ENCODE measurements at regions not wholly inside any gene's neighbourhood (a gene's known extent, or its start where the extent isn't known, plus 50 kb on each side); places are given as distances from the start of the nearest gene placed in this dataset.

GRCh38 chr3:130243808-130244207, 101.7 kb upstream of the COL6A5 start:
- Histone ChIP-seq H3K9ac (no peak overlapping the region), H3K9me3 (no peaks in the 10 kb centered on the region), H3K36me3 (replicated peaks in 1 of 2; ENCODE audit: control insufficient read depth in 1 of 2, insufficient read depth in 2 of 2, low read length in 1 of 2) (no peaks in the 10 kb centered on the region), H3K27ac (ENCODE audit: low read depth in 2 of 2, low read length in 1 of 2) (no peak overlapping the region), H4K20me1 (ENCODE audit: insufficient read depth) (no peaks in the 10 kb centered on the region), H3K4me2 (no peak overlapping the region), H2AFZ (ENCODE audit: low read depth) (no peak overlapping the region), H3K4me1 (ENCODE audit: control insufficient read depth in 1 of 2, insufficient read depth in 2 of 2, low read depth in 1 of 2, low read length in 1 of 2) (no peaks in the 10 kb centered on the region), H3K79me2 (ENCODE audit: insufficient read depth) (no peaks in the 10 kb centered on the region), H3K9me2 (no peaks in the 10 kb centered on the region), H3K4me3 (ENCODE audit: low read depth in 2 of 2, low read length in 1 of 2) (no peak overlapping the region), H3K27me3 (ENCODE audit: insufficient read depth) (no peaks in the 10 kb centered on the region), H3F3A (replicated peaks; ENCODE audit: insufficient read depth) (no peaks in the 10 kb centered on the region)
- DNase-seq, result no peak
- CTCF ChIA-PET, result interaction anchor here (2.1 kb wide), 1 partner anchor 301 kb away, joined by 7 read pairs; no protein-coding TSS in a partner anchor
- no peak for TF ChIP-seq SIN3A (IDR thresholded peaks at IDR 0.05; ENCODE audit: borderline replicate concordance, low read depth, low read length)
- no peak for TF ChIP-seq MXI1 (IDR thresholded peaks at IDR 0.05; ENCODE audit: low read depth, low read length)
- TF ChIP-seq RAD21 (IDR thresholded peaks at IDR 0.05; ENCODE audit: low read length), result no peak
- no peak for TF ChIP-seq GATA2 (CRISPR knock-in tag; IDR thresholded peaks at IDR 0.05)
- no peak for TF ChIP-seq MAX (IDR thresholded peaks at IDR 0.05; ENCODE audit: low read depth)
- TF ChIP-seq RXRA (IDR thresholded peaks at IDR 0.05; ENCODE audit: borderline replicate concordance, low read depth), result no peak
- TF ChIP-seq ELF1 (IDR thresholded peaks at IDR 0.05), result no peak
- TF ChIP-seq CHD2 (IDR thresholded peaks at IDR 0.05; ENCODE audit: low read length, partially characterized antibody), result no peak
- no peak for TF ChIP-seq FOXJ3 (CRISPR knock-in tag; IDR thresholded peaks at IDR 0.05)
- POLR2A ChIA-PET, result no interaction called here

GRCh38 chr3:130250982-130251381, 94.5 kb upstream of the COL6A5 start:
- no peaks in the 10 kb centered on the region for H3F3A ChIP-seq (replicated peaks; ENCODE audit: insufficient read depth)
- no peaks in the 10 kb centered on the region for H3K27me3 ChIP-seq (ENCODE audit: insufficient read depth)
- no peak for DNase-seq
- CTCF ChIA-PET, result no interaction called here
- H3K4me2 ChIP-seq, result no peak overlapping the region
- WGBS (ENCODE audit: low lambda C conversion rate), result 28% methylated on average over 7 of the region's 12 CpGs
- TF ChIP-seq NFIC (IDR thresholded peaks at IDR 0.05; ENCODE audit: borderline replicate concordance) (no peak), TAF1 (IDR thresholded peaks at IDR 0.05; ENCODE audit: borderline replicate concordance, low read depth, low read length) (no peak), FOSL2 (IDR thresholded peaks at IDR 0.05; ENCODE audit: borderline replicate concordance, low read depth) (no peak), YY1 (IDR thresholded peaks at IDR 0.05; ENCODE audit: low read depth) (no peak), REST (IDR thresholded peaks at IDR 0.05; ENCODE audit: low read depth, low read length) (no peak), ZBTB33 (IDR thresholded peaks at IDR 0.05; ENCODE audit: borderline replicate concordance, low read depth) (no peak), NRF1 (IDR thresholded peaks at IDR 0.05; ENCODE audit: low read depth, low read length) (no peak), SIN3A (IDR thresholded peaks at IDR 0.05; ENCODE audit: borderline replicate concordance, low read depth, low read length) (no peak), GABPA (IDR thresholded peaks at IDR 0.05; ENCODE audit: low read depth) (no peak), SMC3 (IDR thresholded peaks at IDR 0.05; ENCODE audit: low read depth, low read length) (no peak), RCOR1 (IDR thresholded peaks at IDR 0.05; ENCODE audit: low read length) (no peak), GATA2 (CRISPR knock-in tag; IDR thresholded peaks at IDR 0.05) (no peak), JUND (IDR thresholded peaks at IDR 0.05) (no peak), ELF1 (IDR thresholded peaks at IDR 0.05) (no peak), MAX (IDR thresholded peaks at IDR 0.05; ENCODE audit: low read depth) (no peak), CTCF (IDR thresholded peaks at IDR 0.05) (no peak), FOXM1 (IDR thresholded peaks at IDR 0.05; ENCODE audit: low read depth) (no peak), EZH2phosphoT487 (IDR thresholded peaks at IDR 0.05; ENCODE audit: borderline replicate concordance, low read depth) (no peak)
- no peak overlapping the region for H3K9ac ChIP-seq
- no peak overlapping the region for H3K4me3 ChIP-seq (ENCODE audit: low read depth in 2 of 2, low read length in 1 of 2)
- POLR2A ChIA-PET, result no interaction called here
- H3K79me2 ChIP-seq (ENCODE audit: insufficient read depth), result no peaks in the 10 kb centered on the region
- no peaks in the 10 kb centered on the region for H3K9me3 ChIP-seq
- H3K36me3 ChIP-seq (replicated peaks in 1 of 2; ENCODE audit: control insufficient read depth in 1 of 2, insufficient read depth in 2 of 2, low read length in 1 of 2), result no peaks in the 10 kb centered on the region
- H2AFZ ChIP-seq (ENCODE audit: low read depth), result no peak overlapping the region
- no peaks in the 10 kb centered on the region for H3K4me1 ChIP-seq (ENCODE audit: control insufficient read depth in 1 of 2, insufficient read depth in 2 of 2, low read depth in 1 of 2, low read length in 1 of 2)
- H4K20me1 ChIP-seq (ENCODE audit: insufficient read depth), result no peaks in the 10 kb centered on the region
- H3K27ac ChIP-seq (ENCODE audit: low read depth in 2 of 2, low read length in 1 of 2), result no peak overlapping the region
- no peaks in the 10 kb centered on the region for H3K9me2 ChIP-seq

All from SK-N-SH (cell line).